Thymus (tissue), 11 donors: ENCODE measurements at regions not wholly inside any gene's neighbourhood (a gene's known extent, or its start where the extent isn't known, plus 50 kb on each side); places are given as distances from the start of the nearest gene placed in this dataset.

ENCODE experiments used
- DNase-seq, 9 donors: peaks; one replicate each; pipeline ENCODE4 v3.0.0-alpha.2; 2013; ENCODE audit warnings: low spot score in 9 of 9, low read depth in 6 of 9, missing footprints in 1 of 9
- H3K27ac ChIP-seq, 2 donors: one replicate each; pipeline ENCODE4 v1.5.1; 2013; ENCODE audit warnings: control low read depth in 1 of 2, low read depth in 1 of 2, low read length in 1 of 2, mild to moderate bottlenecking in 1 of 2, moderate library complexity in 1 of 2
- H3K27me3 ChIP-seq, 2 donors: one replicate each; pipeline ENCODE4 v1.5.1; 2013; ENCODE audit warnings: low read length in 1 of 2; ENCODE audit not compliant: control insufficient read depth in 2 of 2, insufficient read depth in 1 of 2
- H3K36me3 ChIP-seq, 2 donors: one replicate each; pipeline ENCODE4 v1.5.1; 2013; ENCODE audit warnings: low read length in 1 of 2, mild to moderate bottlenecking in 1 of 2, moderate library complexity in 1 of 2; ENCODE audit not compliant: control insufficient read depth in 2 of 2, insufficient read depth in 2 of 2
- H3K4me1 ChIP-seq, 2 donors: one replicate each; pipeline ENCODE4 v1.5.1; 2013; ENCODE audit warnings: low read length in 2 of 2; ENCODE audit not compliant: control insufficient read depth in 2 of 2, insufficient read depth in 2 of 2
- H3K4me3 ChIP-seq, 2 donors: one replicate each; pipeline ENCODE4 v1.5.1; 2013; ENCODE audit warnings: low read length in 2 of 2, control low read depth in 1 of 2, mild to moderate bottlenecking in 1 of 2
- H3K9me3 ChIP-seq, 2 donors: one replicate each; pipeline ENCODE4 v1.5.1; 2013; ENCODE audit warnings: low read length in 1 of 2, mild to moderate bottlenecking in 1 of 2; ENCODE audit not compliant: control insufficient read depth in 2 of 2, insufficient read depth in 1 of 2
- WGBS: extraction: QIAGEN DNeasy Blood & Tissue Kit; methylation state at CpG from one replicate; pipeline ENCODE4 v1.1.7; 2013; 5-methylcytosine and 5-hydroxymethylcytosine counted together
- donor health status: healthy.

GRCh38 chr14:71733210-71733883, 198.9 kb upstream of the RGS6 start:
- Histone ChIP-seq H3K4me3 (no peak overlapping the region), H3K4me1 (no peaks in the 10 kb centered on the region), H3K27me3 (no peaks in the 10 kb centered on the region), H3K9me3 (no peaks in the 10 kb centered on the region), H3K27ac (no peak overlapping the region), H3K36me3 (peaks cover 33 to 57% of the 10 kb centered on the region in 2 donors)
- WGBS: 96% methylated on average over 6 of the region's 6 CpGs
- DNase-seq: no peak

GRCh38 chr14:71734076-71734475, 198.2 kb upstream of the RGS6 start:
- Histone ChIP-seq H3K27ac (no peak overlapping the region), H3K4me3 (no peak overlapping the region), H3K36me3 (peaks cover 34 to 61% of the 10 kb centered on the region in 2 donors), H3K27me3 (no peaks in the 10 kb centered on the region), H3K4me1 (no peaks in the 10 kb centered on the region), H3K9me3 (no peaks in the 10 kb centered on the region)
- WGBS: 99% methylated on average over 14 of the region's 14 CpGs
- DNase-seq: no peak

GRCh38 chr14:71734885-71735284, 197.3 kb upstream of the RGS6 start:
- 96% methylated on average over 2 of the region's 2 CpGs for WGBS
- no peaks in the 10 kb centered on the region for H3K9me3 ChIP-seq
- peaks cover 34 to 57% of the 10 kb centered on the region in 2 donors for H3K36me3 ChIP-seq
- H3K4me1 ChIP-seq: no peaks in the 10 kb centered on the region
- H3K27me3 ChIP-seq: no peaks in the 10 kb centered on the region
- H3K4me3 ChIP-seq: no peak overlapping the region
- H3K27ac ChIP-seq: no peak overlapping the region
- DNase-seq: no peak

GRCh38 chr14:71737760-71738159, 194.5 kb upstream of the RGS6 start:
- no peak overlapping the region for H3K4me3 ChIP-seq
- peaks cover 31 to 38% of the 10 kb centered on the region in 2 donors for H3K36me3 ChIP-seq
- no peak overlapping the region for H3K27ac ChIP-seq
- no peaks in the 10 kb centered on the region for H3K27me3 ChIP-seq
- no peaks in the 10 kb centered on the region for H3K9me3 ChIP-seq
- H3K4me1 ChIP-seq: no peaks in the 10 kb centered on the region
- WGBS: 91% methylated on average over 3 of the region's 3 CpGs
- DNase-seq: no peak

- peaks cover 20 to 27% of the 10 kb centered on the region in 2 donors for H3K36me3 ChIP-seq
- no peaks in the 10 kb centered on the region for H3K27me3 ChIP-seq
- no peak for DNase-seq
- H3K4me3 ChIP-seq: no peak overlapping the region
- 97% methylated on average over 5 of the region's 5 CpGs for WGBS
- H3K4me1 ChIP-seq: no peaks in the 10 kb centered on the region
- no peak overlapping the region for H3K27ac ChIP-seq
- H3K9me3 ChIP-seq: no peaks in the 10 kb centered on the region
Measured at GRCh38 chr14:71739273-71739990, 192.8 kb upstream of the RGS6 start.

GRCh38 chr14:71741241-71741640, 191.0 kb upstream of the RGS6 start:
- Histone ChIP-seq H3K9me3 (no peaks in the 10 kb centered on the region), H3K27me3 (no peaks in the 10 kb centered on the region), H3K4me1 (no peaks in the 10 kb centered on the region), H3K36me3 (peaks cover 15 to 19% of the 10 kb centered on the region in 2 donors), H3K4me3 (no peak overlapping the region), H3K27ac (no peak overlapping the region)
- no peak for DNase-seq
- 96% methylated on average over 5 of the region's 5 CpGs for WGBS

- no peaks in the 10 kb centered on the region for H3K27me3 ChIP-seq
- no peak for DNase-seq
- WGBS: 99% methylated on average over 6 of the region's 6 CpGs
- H3K36me3 ChIP-seq: peaks cover 8 to 10% of the 10 kb centered on the region in 2 donors
- no peak overlapping the region for H3K27ac ChIP-seq
- no peaks in the 10 kb centered on the region for H3K4me1 ChIP-seq
- no peaks in the 10 kb centered on the region for H3K9me3 ChIP-seq
- no peak overlapping the region for H3K4me3 ChIP-seq
Measured at GRCh38 chr14:71742485-71742884, 189.7 kb upstream of the RGS6 start.

- Histone ChIP-seq H3K27ac (no peak overlapping the region), H3K4me3 (no peak overlapping the region), H3K9me3 (peaks cover 0 to 10% of the 10 kb centered on the region in 2 donors), H3K36me3 (no peaks in the 10 kb centered on the region), H3K4me1 (peaks cover 0 to 2% of the 10 kb centered on the region in 2 donors), H3K27me3 (no peaks in the 10 kb centered on the region)
- 97% methylated on average over 7 of the region's 7 CpGs for WGBS
- no peak for DNase-seq
Measured at GRCh38 chr14:71745072-71745471, 187.2 kb upstream of the RGS6 start.

GRCh38 chr14:71748196-71748595, 184.0 kb upstream of the RGS6 start:
- WGBS: 96% methylated on average over 1 of the region's 1 CpG
- peaks cover 0 to 10% of the 10 kb centered on the region in 2 donors for H3K9me3 ChIP-seq
- no peaks in the 10 kb centered on the region for H3K36me3 ChIP-seq
- no peaks in the 10 kb centered on the region for H3K27me3 ChIP-seq
- no peak overlapping the region for H3K4me3 ChIP-seq
- DNase-seq: no peak
- H3K4me1 ChIP-seq: peaks cover 0 to 8% of the 10 kb centered on the region in 2 donors
- no peak overlapping the region for H3K27ac ChIP-seq
